Retinal pigment epithelial cell (primary cell): ENCODE measurements at regions not wholly inside any gene's neighbourhood (a gene's known extent, or its start where the extent isn't known, plus 50 kb on each side); places are given as distances from the start of the nearest gene placed in this dataset.

Experiments used
- DNase-seq: peaks from one replicate; pipeline ENCODE4 v3.0.0-alpha.2; 2010; ENCODE audit warnings: low read depth
- H3K4me3 ChIP-seq: 2 replicates; pipeline ENCODE4 v1.5.1; 2011; ENCODE audit warnings: mild to moderate bottlenecking, low read length, control low read depth, moderate library complexity
- CTCF ChIP-seq: conservative IDR thresholded peaks from 2 replicates; pipeline ENCODE4 v1.5.1; 2011; ENCODE audit warnings: low read depth, low read length, control low read depth, inconsistent platforms

- H3K4me3 ChIP-seq: no peak overlapping the region
- no peak for DNase-seq
- TF ChIP-seq CTCF: no peak
Observed at GRCh38 chrX:8907688-8908087, 106.5 kb upstream of the FAM9A start.

- no peak for DNase-seq
- no peak overlapping the region for H3K4me3 ChIP-seq
- TF ChIP-seq CTCF: no peak
Observed at GRCh38 chrX:8906299-8906938, 105.2 kb upstream of the FAM9A start.

- no peak for DNase-seq
- H3K4me3 ChIP-seq: no peak overlapping the region
- TF ChIP-seq CTCF: no peak
Observed at GRCh38 chrX:8897259-8897658, 96.1 kb upstream of the FAM9A start.

GRCh38 chrX:8890794-8891193, 89.6 kb upstream of the FAM9A start:
- no peak for DNase-seq
- TF ChIP-seq CTCF: no peak
- H3K4me3 ChIP-seq: no peak overlapping the region

GRCh38 chrX:8887004-8887403, 85.8 kb upstream of the FAM9A start:
- no peak for TF ChIP-seq CTCF
- DNase-seq: no peak
- no peak overlapping the region for H3K4me3 ChIP-seq

GRCh38 chrX:8879750-8880149, 78.6 kb upstream of the FAM9A start:
- H3K4me3 ChIP-seq: no peak overlapping the region
- DNase-seq: no peak
- TF ChIP-seq CTCF: peak; percentile 59

GRCh38 chrX:8873956-8874355, 72.8 kb upstream of the FAM9A start:
- DNase-seq: no peak
- no peak for TF ChIP-seq CTCF
- H3K4me3 ChIP-seq: no peak overlapping the region
